Activated T-cell treated with anti-CD3 and anti-CD28 coated beads, Interleukin-2, amount 50 U/mL, for 4 hours (primary cell): ENCODE measurements at regions not wholly inside any gene's neighbourhood (a gene's known extent, or its start where the extent isn't known, plus 50 kb on each side); places are given as distances from the start of the nearest gene placed in this dataset.

Experiments used
- ATAC-seq, 2 donors: fragments of 200-7000 bp; cut with Tn5 transposase; one replicate each; pipeline ENCODE4 v1.10.0; 2021
- DNase-seq: peaks from one replicate; pipeline ENCODE4 v3.0.0-alpha.2; 2020
- H3K27me3 Mint-ChIP-seq: one replicate; pipeline ENCODE4 v1.8.0; 2021; ENCODE audit warnings: low read depth, mixed read lengths
- H3K36me3 Mint-ChIP-seq: one replicate; pipeline ENCODE4 v1.8.0; 2022; ENCODE audit warnings: mixed read lengths; ENCODE audit not compliant: insufficient read depth
- H3K4me1 Mint-ChIP-seq: one replicate; pipeline ENCODE4 v1.8.0; 2021; ENCODE audit warnings: low read depth, mixed read lengths
- H3K4me3 Mint-ChIP-seq: one replicate; pipeline ENCODE4 v1.8.0; 2021; ENCODE audit warnings: mild to moderate bottlenecking, moderate library complexity, mixed read lengths
- H3K9me3 Mint-ChIP-seq: one replicate; pipeline ENCODE4 v1.8.0; 2021; ENCODE audit warnings: mixed read lengths

- H3K36me3 Mint-ChIP-seq = no peaks in the 10 kb centered on the region
- no peak for ATAC-seq
- no peak overlapping the region for H3K4me3 Mint-ChIP-seq
- H3K9me3 Mint-ChIP-seq = no peaks in the 10 kb centered on the region
- no peaks in the 10 kb centered on the region for H3K27me3 Mint-ChIP-seq
- no peak for DNase-seq
- H3K4me1 Mint-ChIP-seq = no peaks in the 10 kb centered on the region
These were observed 180.2 kb downstream of the TRIM36 start for GRCh38 chr5:114989512-114989911.

- Mint-ChIP-seq H3K27me3 (no peaks in the 10 kb centered on the region), H3K4me3 (no peak overlapping the region), H3K4me1 (no peaks in the 10 kb centered on the region), H3K9me3 (no peaks in the 10 kb centered on the region), H3K36me3 (no peaks in the 10 kb centered on the region)
- ATAC-seq = no peak
- no peak for DNase-seq
These were observed 181.6 kb downstream of the TRIM36 start for GRCh38 chr5:114988096-114988495.

DNA sequence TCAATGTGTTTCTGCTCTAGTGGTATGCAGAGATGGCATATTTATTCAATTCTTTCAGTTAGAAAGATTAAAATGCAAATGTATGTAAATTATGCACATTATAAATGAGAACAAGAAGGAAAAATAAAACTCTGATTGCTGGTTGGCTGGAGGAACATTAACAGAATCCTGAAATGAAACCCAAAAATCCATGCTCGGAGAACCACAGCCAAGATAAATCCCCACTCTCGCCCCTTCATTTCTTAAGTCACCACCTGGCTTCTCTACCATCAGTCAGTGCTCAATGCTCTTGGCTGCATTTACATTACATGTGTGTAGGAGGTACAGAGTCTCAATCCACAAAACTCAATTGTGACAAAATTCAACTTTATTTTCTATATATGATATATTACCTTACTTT, 184.9 kb downstream of the TRIM36 start:
- DNase-seq = no peak
- Mint-ChIP-seq H3K4me1 (no peaks in the 10 kb centered on the region), H3K9me3 (no peaks in the 10 kb centered on the region), H3K4me3 (no peak overlapping the region), H3K27me3 (peaks cover 4% of the 10 kb centered on the region), H3K36me3 (no peaks in the 10 kb centered on the region)
- no peak for ATAC-seq

GRCh38 chr5:114981111-114981510, 188.6 kb downstream of the TRIM36 start:
- DNase-seq = no peak
- H3K27me3 Mint-ChIP-seq = peaks cover 8% of the 10 kb centered on the region

DNA sequence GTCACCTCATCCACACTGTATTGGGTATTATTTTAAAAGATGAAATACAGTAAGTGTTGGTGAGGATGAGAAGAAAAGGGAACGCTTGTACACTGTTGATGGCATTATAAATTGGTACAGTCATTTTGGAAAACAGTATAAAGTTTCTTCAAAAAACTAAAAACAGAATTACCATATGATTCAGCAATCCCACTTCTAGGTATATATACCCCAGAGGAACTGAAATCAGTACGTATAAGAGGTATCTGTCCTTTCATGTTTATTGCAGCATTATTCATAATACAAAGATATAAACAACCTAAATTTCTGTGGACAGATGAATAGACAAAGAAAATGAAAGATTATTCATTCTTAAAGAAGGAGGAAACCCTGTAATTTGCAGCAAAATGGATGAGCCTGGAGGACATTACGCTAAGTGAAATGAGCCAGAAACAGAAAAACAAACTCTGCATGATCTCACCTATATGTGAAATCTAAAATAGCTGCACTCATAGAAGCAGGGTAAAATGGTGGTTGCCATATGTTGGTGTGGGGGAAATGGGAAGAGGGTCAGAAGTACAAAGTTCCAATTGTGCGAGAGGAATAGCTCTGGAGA, 191.6 kb downstream of the TRIM36 start:
- no peaks in the 10 kb centered on the region for H3K9me3 Mint-ChIP-seq
- no peak overlapping the region for H3K4me3 Mint-ChIP-seq
- DNase-seq (no peak), ATAC-seq (no peak)
- H3K27me3 Mint-ChIP-seq = peaks cover 8% of the 10 kb centered on the region
- H3K36me3 Mint-ChIP-seq = no peaks in the 10 kb centered on the region
- no peaks in the 10 kb centered on the region for H3K4me1 Mint-ChIP-seq

More at GRCh38 chr5:114981111-114981510, 188.6 kb downstream of the TRIM36 start:
- no peaks in the 10 kb centered on the region for H3K9me3 Mint-ChIP-seq
- no peak for ATAC-seq
- H3K4me3 Mint-ChIP-seq = no peak overlapping the region
- H3K4me1 Mint-ChIP-seq = no peaks in the 10 kb centered on the region
- H3K36me3 Mint-ChIP-seq = no peaks in the 10 kb centered on the region

DNA sequence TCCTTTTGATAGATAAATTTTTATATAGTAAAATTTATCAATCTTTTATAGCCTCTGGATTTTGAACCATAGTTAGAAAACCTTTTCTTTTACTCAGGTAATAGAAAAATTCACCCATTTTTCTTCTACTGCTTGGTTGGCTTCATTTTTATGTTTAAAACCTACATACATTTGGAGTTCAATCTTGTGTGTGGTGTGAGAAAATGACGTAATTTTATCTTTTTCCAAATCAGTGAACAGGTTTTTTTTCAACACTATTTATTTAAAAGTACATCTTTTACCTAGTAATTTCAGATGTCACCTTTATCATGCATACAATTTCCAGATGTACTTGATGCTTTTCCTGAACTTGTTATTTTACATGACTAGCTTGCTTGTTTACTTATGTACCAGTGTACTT, 200.2 kb downstream of the TRIM36 start:
- ATAC-seq = no peak
- Mint-ChIP-seq H3K4me1 (no peaks in the 10 kb centered on the region), H3K36me3 (no peaks in the 10 kb centered on the region), H3K27me3 (no peaks in the 10 kb centered on the region), H3K9me3 (peaks cover 4% of the 10 kb centered on the region), H3K4me3 (no peak overlapping the region)
- no peak for DNase-seq

DNA sequence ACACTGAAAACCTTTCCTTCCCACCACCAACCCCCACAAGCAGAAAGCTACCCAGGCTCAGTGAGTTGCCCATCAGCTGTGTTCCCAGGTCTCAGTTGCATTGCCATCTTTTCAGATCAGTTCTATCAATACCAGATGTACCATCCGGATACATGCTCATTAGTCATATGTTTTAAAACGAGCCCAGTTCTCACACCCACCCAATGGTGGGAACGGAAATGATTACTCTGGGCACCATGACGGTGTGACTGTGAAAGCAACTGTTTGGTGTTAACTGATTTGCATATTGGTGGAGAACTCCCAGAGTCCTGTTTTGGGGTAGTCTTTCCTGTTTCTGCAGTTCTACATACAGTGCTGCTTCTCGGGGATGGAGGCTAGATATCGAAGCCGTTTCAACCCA, 212.3 kb downstream of the TRIM36 start:
- H3K4me1 Mint-ChIP-seq = no peaks in the 10 kb centered on the region
- no peak overlapping the region for H3K4me3 Mint-ChIP-seq
- no peaks in the 10 kb centered on the region for H3K36me3 Mint-ChIP-seq
- DNase-seq = no peak
- ATAC-seq = no peak
- H3K9me3 Mint-ChIP-seq = peaks cover 6% of the 10 kb centered on the region
- H3K27me3 Mint-ChIP-seq = no peaks in the 10 kb centered on the region

DNA sequence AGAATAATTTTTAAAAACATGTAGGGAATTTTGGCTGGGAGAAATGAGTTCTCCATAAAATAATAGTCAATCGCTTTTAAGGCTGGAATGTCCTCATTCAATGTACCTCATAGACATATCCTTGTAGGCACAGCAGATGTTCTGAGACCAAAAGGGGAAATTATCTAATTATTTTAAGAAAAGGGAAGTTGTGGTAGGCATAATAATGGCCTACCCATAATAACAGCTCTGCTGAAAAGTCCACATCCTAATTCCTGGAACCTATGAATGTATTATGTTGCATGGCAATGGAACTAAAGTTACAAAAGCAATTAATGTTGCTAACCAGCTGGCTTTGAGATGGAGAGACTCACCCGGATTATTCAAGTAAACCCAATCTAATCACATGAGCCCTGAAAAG, 216.1 kb downstream of the TRIM36 start:
- DNase-seq = no peak
- H3K4me3 Mint-ChIP-seq = no peak overlapping the region
- no peak for ATAC-seq
- peaks cover under 1% of the 10 kb centered on the region for H3K9me3 Mint-ChIP-seq
- H3K4me1 Mint-ChIP-seq = no peaks in the 10 kb centered on the region
- no peaks in the 10 kb centered on the region for H3K36me3 Mint-ChIP-seq
- H3K27me3 Mint-ChIP-seq = no peaks in the 10 kb centered on the region

DNA sequence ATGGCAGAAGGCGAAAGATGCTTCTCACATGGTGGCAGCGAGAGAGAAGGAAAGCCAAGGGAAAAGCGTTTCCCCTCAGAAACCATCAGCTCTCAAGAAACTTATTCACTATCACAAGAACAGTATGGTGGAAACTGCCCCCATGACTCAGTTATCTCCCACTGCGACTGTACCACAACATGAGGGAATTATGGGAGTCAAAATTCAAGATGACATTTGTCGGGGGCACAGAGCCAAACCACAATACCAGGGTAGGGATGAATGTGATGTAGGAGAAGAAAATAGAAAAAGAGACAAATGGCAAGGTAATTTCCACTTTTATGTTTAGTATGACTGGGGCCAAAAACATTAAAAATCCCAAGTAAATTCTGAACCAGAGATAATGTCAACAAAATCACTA, 216.8 kb downstream of the TRIM36 start:
- DNase-seq (no peak), ATAC-seq (no peak)
- H3K9me3 Mint-ChIP-seq = no peaks in the 10 kb centered on the region
- H3K27me3 Mint-ChIP-seq = no peaks in the 10 kb centered on the region
- no peaks in the 10 kb centered on the region for H3K36me3 Mint-ChIP-seq
- no peaks in the 10 kb centered on the region for H3K4me1 Mint-ChIP-seq
- no peak overlapping the region for H3K4me3 Mint-ChIP-seq

DNA sequence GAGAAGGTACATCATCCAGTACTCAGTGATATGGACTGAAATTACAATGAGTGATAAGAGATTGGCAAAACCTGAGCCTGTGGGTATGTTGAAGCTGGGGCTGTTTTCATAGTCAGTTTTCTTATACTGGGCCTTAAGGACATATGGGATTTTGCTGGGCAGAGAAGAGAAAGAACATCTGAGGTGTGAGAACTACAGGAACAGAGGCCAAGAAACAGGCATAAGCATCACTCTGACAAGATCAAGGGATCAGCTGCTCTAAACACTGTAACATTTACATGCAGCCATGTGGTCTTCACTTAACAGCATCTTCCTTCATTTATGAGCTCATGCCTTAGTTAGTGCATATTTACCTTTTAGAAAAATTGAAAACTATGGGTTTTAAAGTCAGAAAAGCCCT, 220.0 kb downstream of the TRIM36 start:
- H3K9me3 Mint-ChIP-seq = no peaks in the 10 kb centered on the region
- ATAC-seq = no peak
- DNase-seq = no peak
- H3K4me1 Mint-ChIP-seq = no peaks in the 10 kb centered on the region
- no peaks in the 10 kb centered on the region for H3K36me3 Mint-ChIP-seq
- H3K27me3 Mint-ChIP-seq = no peaks in the 10 kb centered on the region
- H3K4me3 Mint-ChIP-seq = no peak overlapping the region

- ATAC-seq (no peak), DNase-seq (no peak)
- Mint-ChIP-seq H3K4me3 (no peak overlapping the region), H3K27me3 (no peaks in the 10 kb centered on the region), H3K36me3 (no peaks in the 10 kb centered on the region), H3K9me3 (no peaks in the 10 kb centered on the region), H3K4me1 (no peaks in the 10 kb centered on the region)
These were observed 220.6 kb downstream of the TRIM36 start for GRCh38 chr5:114948986-114949621.

- Mint-ChIP-seq H3K27me3 (no peaks in the 10 kb centered on the region), H3K9me3 (no peaks in the 10 kb centered on the region), H3K4me3 (no peak overlapping the region), H3K4me1 (no peaks in the 10 kb centered on the region), H3K36me3 (no peaks in the 10 kb centered on the region)
- DNase-seq = no peak
- ATAC-seq = no peak
These were observed 221.3 kb downstream of the TRIM36 start for GRCh38 chr5:114948363-114948762.

- no peaks in the 10 kb centered on the region for H3K27me3 Mint-ChIP-seq
- no peaks in the 10 kb centered on the region for H3K36me3 Mint-ChIP-seq
- ATAC-seq (no peak), DNase-seq (no peak)
- no peaks in the 10 kb centered on the region for H3K4me1 Mint-ChIP-seq
- H3K9me3 Mint-ChIP-seq = peaks cover 32% of the 10 kb centered on the region
- no peak overlapping the region for H3K4me3 Mint-ChIP-seq
These were observed 229.0 kb downstream of the TRIM36 start for GRCh38 chr5:114940709-114941108.

- Mint-ChIP-seq H3K9me3 (peaks cover 21% of the 10 kb centered on the region), H3K4me3 (no peak overlapping the region), H3K27me3 (no peaks in the 10 kb centered on the region), H3K36me3 (no peaks in the 10 kb centered on the region), H3K4me1 (no peaks in the 10 kb centered on the region)
- DNase-seq (no peak), ATAC-seq (no peak)
These were observed 234.2 kb downstream of the TRIM36 start for GRCh38 chr5:114935490-114935889.

GRCh38 chr5:114928644-114929462, 240.9 kb downstream of the TRIM36 start:
- Mint-ChIP-seq H3K9me3 (no peaks in the 10 kb centered on the region), H3K4me1 (no peaks in the 10 kb centered on the region), H3K4me3 (no peak overlapping the region), H3K36me3 (no peaks in the 10 kb centered on the region), H3K27me3 (no peaks in the 10 kb centered on the region)
- ATAC-seq (no peak), DNase-seq (no peak)
